ENCODE measurements at regions not wholly inside any gene's neighbourhood (a gene's known extent, or its start where the extent isn't known, plus 50 kb on each side); places are given as distances from the start of the nearest gene placed in this dataset.

DNA sequence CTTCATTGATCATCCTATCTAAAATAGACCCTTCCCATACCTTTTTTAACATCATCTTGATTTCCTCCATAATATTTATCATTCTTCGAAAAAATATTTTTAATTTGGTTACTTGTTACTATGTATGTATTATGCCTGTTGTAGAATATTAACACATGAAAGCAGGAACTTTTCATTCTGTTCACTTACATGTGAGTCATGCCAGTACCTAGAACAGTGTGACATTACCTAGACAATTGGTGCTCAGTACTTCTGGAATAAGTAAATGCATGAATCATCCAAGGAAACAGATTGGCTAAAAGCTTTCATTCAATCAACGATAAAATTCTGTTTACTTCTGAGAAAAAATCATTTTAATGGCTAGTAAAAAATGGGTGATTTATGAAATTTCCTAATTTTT is 76.4 kb downstream of the CXXC4 start:
- H3K36me3 ChIP-seq (ENCODE audit: control insufficient read depth, low read depth, low read length) = no peaks in the 10 kb centered on the region
- H3K27ac ChIP-seq (ENCODE audit: low read length) = no peak overlapping the region
- H3K9ac ChIP-seq (ENCODE audit: low read length) = no peak overlapping the region
- H3K9me3 ChIP-seq (ENCODE audit: control insufficient read depth, low read depth, low read length) = no peaks in the 10 kb centered on the region
- H3K4me1 ChIP-seq (ENCODE audit: control insufficient read depth, low read depth, low read length) = peaks cover 27% of the 10 kb centered on the region
- no peaks in the 10 kb centered on the region for H3K27me3 ChIP-seq (ENCODE audit: control insufficient read depth, insufficient read depth, low read length)
- H3K4me3 ChIP-seq (ENCODE audit: low read length) = no peak overlapping the region

DNA sequence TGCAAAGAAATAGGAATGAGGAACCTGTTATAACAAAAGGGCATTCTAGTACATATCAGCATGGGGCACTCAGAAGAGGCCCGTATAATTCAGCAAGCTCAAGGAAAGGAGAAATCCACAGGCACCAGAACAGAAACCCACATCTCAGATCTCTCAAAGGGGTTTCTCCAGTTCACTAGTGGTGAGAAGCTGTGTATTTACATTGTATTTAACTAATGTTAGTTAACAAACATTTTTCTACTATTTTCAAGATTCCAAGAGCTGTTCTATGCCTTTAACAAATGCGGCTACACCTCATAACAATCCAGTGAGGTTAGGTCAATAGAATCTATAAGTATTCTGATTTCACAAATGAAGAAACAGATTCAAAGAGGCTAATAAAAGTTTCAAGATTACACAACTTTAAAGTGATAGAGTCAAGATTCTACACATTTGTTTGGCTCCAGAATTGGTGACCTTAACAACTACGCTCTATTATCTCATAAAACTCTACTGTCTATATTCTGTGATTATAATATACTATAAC is 77.3 kb downstream of the CXXC4 start:
- Histone ChIP-seq H3K9ac (ENCODE audit: low read length) (no peak overlapping the region), H3K4me1 (ENCODE audit: control insufficient read depth, low read depth, low read length) (peaks cover 27% of the 10 kb centered on the region), H3K27me3 (ENCODE audit: control insufficient read depth, insufficient read depth, low read length) (no peaks in the 10 kb centered on the region), H3K4me3 (ENCODE audit: low read length) (no peak overlapping the region), H3K36me3 (ENCODE audit: control insufficient read depth, low read depth, low read length) (no peaks in the 10 kb centered on the region), H3K9me3 (ENCODE audit: control insufficient read depth, low read depth, low read length) (no peaks in the 10 kb centered on the region), H3K27ac (ENCODE audit: low read length) (no peak overlapping the region)

DNA sequence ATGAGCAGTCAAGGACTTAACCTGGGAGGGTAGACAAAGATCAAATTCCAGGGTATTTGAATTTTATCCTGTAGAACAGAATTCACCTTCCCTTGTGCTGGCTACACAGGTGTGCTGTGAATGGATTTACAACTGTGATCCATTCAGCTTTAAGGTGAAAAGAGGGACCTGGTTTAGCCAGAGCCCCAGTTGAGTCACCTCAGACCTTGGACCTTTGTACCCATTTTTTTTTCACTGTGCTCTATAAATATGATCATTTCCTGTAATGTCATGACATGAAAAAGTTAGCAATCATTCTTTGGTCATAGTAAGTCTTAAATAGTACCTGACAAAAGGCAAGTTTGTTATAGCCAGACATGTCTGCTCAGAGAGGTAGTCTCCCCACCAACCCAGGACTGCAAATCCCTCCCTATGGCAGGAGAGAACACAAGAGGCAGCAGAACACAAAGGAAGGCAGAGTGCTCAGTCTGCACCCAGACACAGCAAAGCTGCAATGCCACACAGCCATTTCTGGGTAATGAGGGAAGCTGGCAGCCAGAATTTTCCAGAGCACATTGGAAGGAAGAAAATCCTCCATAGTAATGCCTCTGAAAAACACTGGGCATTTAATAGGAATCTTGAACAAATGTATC is 77.9 kb downstream of the CXXC4 start:
- H3K27ac ChIP-seq (ENCODE audit: low read length) = no peak overlapping the region
- H3K27me3 ChIP-seq (ENCODE audit: control insufficient read depth, insufficient read depth, low read length) = no peaks in the 10 kb centered on the region
- H3K9me3 ChIP-seq (ENCODE audit: control insufficient read depth, low read depth, low read length) = no peaks in the 10 kb centered on the region
- peaks cover 25% of the 10 kb centered on the region for H3K4me1 ChIP-seq (ENCODE audit: control insufficient read depth, low read depth, low read length)
- no peak overlapping the region for H3K9ac ChIP-seq (ENCODE audit: low read length)
- H3K4me3 ChIP-seq (ENCODE audit: low read length) = no peak overlapping the region
- no peaks in the 10 kb centered on the region for H3K36me3 ChIP-seq (ENCODE audit: control insufficient read depth, low read depth, low read length)

DNA sequence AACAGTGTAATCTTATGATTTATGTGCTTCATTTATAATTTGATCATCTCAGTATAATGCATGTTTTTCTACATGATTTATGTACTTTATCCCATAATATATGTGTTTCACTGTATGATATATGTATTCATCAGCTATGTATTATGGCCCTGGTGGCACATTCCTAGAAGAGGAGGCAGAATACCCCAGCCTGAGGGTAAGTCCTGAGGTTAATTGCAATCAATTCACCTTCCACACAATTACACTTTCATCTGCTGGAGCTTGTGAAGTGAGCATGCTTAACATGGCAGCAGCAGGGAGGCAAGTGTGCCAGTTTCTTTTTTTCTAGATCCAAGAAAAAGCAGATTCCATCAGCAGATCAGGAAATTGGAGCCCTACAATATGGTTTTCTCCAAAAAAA is 81.2 kb downstream of the CXXC4 start:
- no peaks in the 10 kb centered on the region for H3K36me3 ChIP-seq (ENCODE audit: control insufficient read depth, low read depth, low read length)
- H3K9ac ChIP-seq (ENCODE audit: low read length) = no peak overlapping the region
- H3K9me3 ChIP-seq (ENCODE audit: control insufficient read depth, low read depth, low read length) = no peaks in the 10 kb centered on the region

DNA sequence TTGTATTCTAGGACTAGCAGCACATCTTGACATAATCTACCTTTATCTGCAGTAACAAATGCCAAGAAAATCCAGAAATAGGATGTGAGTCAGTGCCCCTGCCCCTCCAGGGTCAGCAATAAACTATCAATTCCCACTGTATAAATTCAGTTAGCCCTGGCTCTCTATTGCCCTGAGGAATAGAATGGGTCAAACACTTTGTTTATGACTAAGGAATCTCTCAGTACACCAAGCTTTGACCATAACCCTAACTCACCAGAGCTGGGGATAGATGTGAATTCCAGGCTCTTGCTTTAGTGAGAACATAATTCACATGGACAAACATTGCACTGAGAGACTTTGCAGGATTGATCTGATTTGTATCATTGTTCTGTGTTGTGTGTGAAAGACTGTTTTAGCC is 82.3 kb downstream of the CXXC4 start:
- no peak overlapping the region for H3K9ac ChIP-seq (ENCODE audit: low read length)
- peaks cover 8% of the 10 kb centered on the region for H3K4me1 ChIP-seq (ENCODE audit: control insufficient read depth, low read depth, low read length)
- no peak overlapping the region for H3K27ac ChIP-seq (ENCODE audit: low read length)
- H3K4me3 ChIP-seq (ENCODE audit: low read length) = no peak overlapping the region
- no peaks in the 10 kb centered on the region for H3K9me3 ChIP-seq (ENCODE audit: control insufficient read depth, low read depth, low read length)
- H3K36me3 ChIP-seq (ENCODE audit: control insufficient read depth, low read depth, low read length) = no peaks in the 10 kb centered on the region
- H3K27me3 ChIP-seq (ENCODE audit: control insufficient read depth, insufficient read depth, low read length) = no peaks in the 10 kb centered on the region

More for the DNA sequence above, 81.2 kb downstream of the CXXC4 start:
- no peaks in the 10 kb centered on the region for H3K27me3 ChIP-seq (ENCODE audit: control insufficient read depth, insufficient read depth, low read length)
- no peak overlapping the region for H3K4me3 ChIP-seq (ENCODE audit: low read length)
- peaks cover 9% of the 10 kb centered on the region for H3K4me1 ChIP-seq (ENCODE audit: control insufficient read depth, low read depth, low read length)
- H3K27ac ChIP-seq (ENCODE audit: low read length) = no peak overlapping the region

DNA sequence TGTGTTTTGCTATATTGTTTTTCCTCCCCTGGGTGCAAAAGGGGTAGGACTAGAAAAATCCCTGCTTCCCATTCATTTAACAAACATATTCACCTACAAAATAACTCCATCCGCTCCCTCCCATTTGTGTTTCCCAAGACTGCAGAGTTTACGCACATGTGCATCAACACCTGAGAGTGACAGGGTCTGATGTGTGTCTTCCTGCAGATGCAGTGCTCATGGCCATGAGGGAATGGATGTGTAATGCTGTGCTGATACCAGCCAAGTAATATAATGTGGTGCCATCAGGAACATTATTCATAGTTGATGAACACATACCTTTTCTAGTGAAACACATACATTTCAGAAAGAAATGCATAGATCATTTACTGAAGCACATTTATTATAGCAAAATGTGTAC is 83.2 kb downstream of the CXXC4 start:
- H3K9ac ChIP-seq (ENCODE audit: low read length) = no peak overlapping the region
- no peaks in the 10 kb centered on the region for H3K9me3 ChIP-seq (ENCODE audit: control insufficient read depth, low read depth, low read length)
- no peak overlapping the region for H3K27ac ChIP-seq (ENCODE audit: low read length)
- H3K4me3 ChIP-seq (ENCODE audit: low read length) = no peak overlapping the region
- no peaks in the 10 kb centered on the region for H3K27me3 ChIP-seq (ENCODE audit: control insufficient read depth, insufficient read depth, low read length)
- H3K36me3 ChIP-seq (ENCODE audit: control insufficient read depth, low read depth, low read length) = no peaks in the 10 kb centered on the region
- H3K4me1 ChIP-seq (ENCODE audit: control insufficient read depth, low read depth, low read length) = peaks cover 2% of the 10 kb centered on the region

DNA sequence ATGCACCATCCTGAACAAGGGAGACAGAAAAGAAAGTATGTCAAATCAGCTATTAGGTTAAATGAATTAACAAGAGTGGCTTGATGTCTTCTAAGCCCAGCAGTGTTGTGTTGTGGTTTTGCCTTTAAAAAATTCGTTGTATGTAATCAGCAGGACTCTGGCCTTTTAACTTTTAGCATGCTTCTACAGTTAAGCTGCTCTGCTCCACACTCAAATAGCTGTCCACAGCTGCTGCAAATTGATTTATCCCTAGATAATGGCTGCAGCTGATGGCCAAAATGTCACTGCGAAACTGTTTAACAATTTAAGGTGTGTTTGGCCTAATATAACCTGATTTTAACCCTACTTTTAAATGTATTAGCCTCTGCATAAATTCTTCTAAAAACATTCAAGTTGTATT is 85.8 kb downstream of the CXXC4 start:
- Histone ChIP-seq H3K4me3 (ENCODE audit: low read length) (no peak overlapping the region), H3K27me3 (ENCODE audit: control insufficient read depth, insufficient read depth, low read length) (no peaks in the 10 kb centered on the region), H3K9ac (ENCODE audit: low read length) (no peak overlapping the region), H3K27ac (ENCODE audit: low read length) (no peak overlapping the region), H3K36me3 (ENCODE audit: control insufficient read depth, low read depth, low read length) (no peaks in the 10 kb centered on the region), H3K4me1 (ENCODE audit: control insufficient read depth, low read depth, low read length) (no peaks in the 10 kb centered on the region), H3K9me3 (ENCODE audit: control insufficient read depth, low read depth, low read length) (no peaks in the 10 kb centered on the region)

DNA sequence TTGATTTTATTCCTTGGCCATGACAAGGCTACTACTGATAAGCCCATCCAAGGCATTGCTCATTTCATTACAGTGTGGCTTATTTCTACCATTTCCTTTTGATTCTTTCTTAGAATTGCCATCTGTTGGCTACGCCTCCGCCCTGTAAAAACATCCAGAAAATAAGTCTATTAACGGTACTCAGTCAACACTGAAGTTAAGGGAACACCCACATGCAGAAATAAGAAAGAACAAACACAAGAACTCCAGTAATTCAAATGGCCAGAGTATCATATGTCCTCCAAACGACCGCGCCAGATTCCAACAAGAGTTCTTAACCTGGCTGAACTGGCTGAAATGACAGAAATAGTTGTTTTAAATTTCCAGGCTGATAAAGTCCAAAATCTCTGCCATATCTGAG is 90.3 kb downstream of the CXXC4 start:
- no peaks in the 10 kb centered on the region for H3K4me1 ChIP-seq (ENCODE audit: control insufficient read depth, low read depth, low read length)
- no peaks in the 10 kb centered on the region for H3K27me3 ChIP-seq (ENCODE audit: control insufficient read depth, insufficient read depth, low read length)
- no peak overlapping the region for H3K9ac ChIP-seq (ENCODE audit: low read length)
- no peak overlapping the region for H3K4me3 ChIP-seq (ENCODE audit: low read length)
- H3K27ac ChIP-seq (ENCODE audit: low read length) = no peak overlapping the region
- H3K9me3 ChIP-seq (ENCODE audit: control insufficient read depth, low read depth, low read length) = no peaks in the 10 kb centered on the region
- H3K36me3 ChIP-seq (ENCODE audit: control insufficient read depth, low read depth, low read length) = no peaks in the 10 kb centered on the region

DNA sequence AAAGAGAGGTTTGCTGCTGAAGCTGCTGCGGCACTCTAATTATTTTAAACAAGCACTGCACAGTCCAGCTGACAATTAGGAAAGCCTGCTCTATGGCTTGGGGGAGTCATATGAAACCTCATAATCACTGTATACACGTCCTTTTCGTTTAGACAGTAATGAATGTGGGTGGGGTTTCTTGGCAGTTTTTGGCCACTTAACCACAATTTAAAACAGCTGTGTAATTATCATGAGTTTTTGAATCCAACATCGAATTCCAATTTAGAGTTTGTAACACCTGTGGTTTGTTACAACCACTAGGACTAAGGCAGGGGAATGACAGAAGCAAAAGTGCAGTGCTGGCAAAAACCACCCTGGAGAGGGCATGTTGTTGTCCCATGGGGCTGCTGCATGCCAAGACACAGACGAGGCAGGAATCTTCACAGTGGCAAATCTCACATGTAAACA is 99.5 kb downstream of the CXXC4 start:
- Histone ChIP-seq H3K27me3 (ENCODE audit: control insufficient read depth, insufficient read depth, low read length) (no peaks in the 10 kb centered on the region), H3K36me3 (ENCODE audit: control insufficient read depth, low read depth, low read length) (no peaks in the 10 kb centered on the region), H3K9me3 (ENCODE audit: control insufficient read depth, low read depth, low read length) (no peaks in the 10 kb centered on the region), H3K4me3 (ENCODE audit: low read length) (no peak overlapping the region), H3K4me1 (ENCODE audit: control insufficient read depth, low read depth, low read length) (peaks cover 5% of the 10 kb centered on the region), H3K27ac (ENCODE audit: low read length) (no peak overlapping the region), H3K9ac (ENCODE audit: low read length) (no peak overlapping the region)

DNA sequence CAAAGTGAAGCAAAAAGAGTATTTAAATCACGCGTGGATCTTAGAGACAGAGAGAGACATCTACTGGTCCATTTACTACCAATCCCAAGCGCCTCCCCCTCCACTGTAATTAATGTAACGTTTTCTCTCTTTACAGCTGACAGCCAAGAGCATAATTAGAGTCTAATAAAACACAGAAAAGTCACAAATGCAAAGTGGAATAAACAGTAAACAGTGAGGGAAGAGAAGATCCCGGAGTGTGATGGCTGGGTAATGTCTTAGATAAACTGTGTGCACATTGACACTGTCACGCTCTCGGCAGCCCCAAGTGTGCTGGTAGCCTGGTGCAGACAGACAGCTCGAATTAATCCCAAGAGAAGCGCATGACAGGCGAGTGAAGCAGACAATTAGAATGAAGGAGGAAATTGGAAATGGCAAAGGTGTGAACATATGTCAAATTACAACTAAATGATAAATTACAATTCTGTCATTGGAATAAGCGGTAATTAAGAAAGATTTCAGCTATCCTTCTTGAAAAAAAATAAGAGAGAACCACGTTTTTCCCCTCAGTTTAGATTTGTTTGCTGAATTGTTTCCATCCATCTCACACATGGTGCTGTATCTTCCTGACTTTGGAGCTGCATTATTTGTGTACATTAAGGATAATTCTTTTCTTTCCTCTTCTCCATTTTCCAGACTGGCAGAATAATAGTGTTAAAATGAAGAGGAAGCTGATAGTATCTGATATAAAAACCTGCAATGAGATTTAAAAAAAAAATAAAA is 100.1 kb downstream of the CXXC4 start:
- H3K4me3 ChIP-seq (ENCODE audit: low read length) = no peak overlapping the region
- H3K27ac ChIP-seq (ENCODE audit: low read length) = no peak overlapping the region
- H3K36me3 ChIP-seq (ENCODE audit: control insufficient read depth, low read depth, low read length) = no peaks in the 10 kb centered on the region
- H3K9ac ChIP-seq (ENCODE audit: low read length) = no peak overlapping the region
- no peaks in the 10 kb centered on the region for H3K27me3 ChIP-seq (ENCODE audit: control insufficient read depth, insufficient read depth, low read length)
- H3K4me1 ChIP-seq (ENCODE audit: control insufficient read depth, low read depth, low read length) = peaks cover 5% of the 10 kb centered on the region
- no peaks in the 10 kb centered on the region for H3K9me3 ChIP-seq (ENCODE audit: control insufficient read depth, low read depth, low read length)

DNA sequence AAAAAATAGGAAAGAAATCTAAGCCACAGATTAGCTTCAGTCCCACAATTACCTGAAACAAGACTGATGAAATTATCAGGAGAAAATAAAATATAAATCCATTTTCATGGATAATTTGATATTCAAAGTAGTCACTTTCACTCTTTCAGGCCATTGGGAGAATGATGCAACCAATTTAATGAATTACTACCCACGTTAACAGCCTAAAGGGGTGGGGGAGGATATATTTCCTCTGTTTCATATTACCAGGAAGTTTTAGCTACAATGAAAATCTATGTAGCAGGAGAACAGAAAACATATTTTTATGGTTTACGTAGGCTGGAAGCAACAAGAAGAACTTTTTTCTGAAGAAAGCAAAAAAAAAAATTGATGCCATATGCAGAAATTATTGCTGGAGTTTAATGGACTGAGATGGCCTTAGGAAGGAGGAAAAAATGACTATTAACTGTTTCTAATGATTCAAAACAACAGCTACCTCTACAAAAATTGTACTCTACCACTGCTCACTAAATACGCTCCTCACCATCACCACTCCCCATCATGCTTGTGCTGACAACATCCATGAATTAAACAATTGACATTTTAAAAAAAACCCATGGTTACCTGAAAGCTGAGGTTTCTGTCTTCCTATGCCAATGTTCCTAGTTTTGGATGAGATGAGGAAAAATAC is 100.9 kb downstream of the CXXC4 start:
- no peaks in the 10 kb centered on the region for H3K36me3 ChIP-seq (ENCODE audit: control insufficient read depth, low read depth, low read length)

More for the DNA sequence above, 100.9 kb downstream of the CXXC4 start:
- Histone ChIP-seq H3K9ac (ENCODE audit: low read length) (no peak overlapping the region), H3K4me3 (ENCODE audit: low read length) (no peak overlapping the region), H3K9me3 (ENCODE audit: control insufficient read depth, low read depth, low read length) (no peaks in the 10 kb centered on the region), H3K4me1 (ENCODE audit: control insufficient read depth, low read depth, low read length) (peaks cover 5% of the 10 kb centered on the region), H3K27ac (ENCODE audit: low read length) (no peak overlapping the region), H3K27me3 (ENCODE audit: control insufficient read depth, insufficient read depth, low read length) (no peaks in the 10 kb centered on the region)

Measured in iPS-18a (cell line).